K562 (cell line): ENCODE measurements at regions not wholly inside any gene's neighbourhood (a gene's known extent, or its start where the extent isn't known, plus 50 kb on each side); places are given as distances from the start of the nearest gene placed in this dataset.

ENCODE experiments used
- ADNP ChIP-seq: fragments of 200-800 bp; sonication (Bioruptor generic); IDR thresholded peaks from 2 replicates; pipeline ENCODE4 v1.6.1; 2016; ENCODE audit warnings: missing genetic modification characterization, missing compliant biosample characterization
- ETV5 ChIP-seq: sonication (generic); formaldehyde crosslinking; IDR thresholded peaks from 2 replicates; pipeline ENCODE4 v1.4.0; 2020; ENCODE audit warnings: low read depth, mild to moderate bottlenecking, missing genetic modification reagents
- GTF2B ChIP-seq: IDR thresholded peaks from 2 replicates; pipeline ENCODE4 v1.6.1; 2011; ENCODE audit not compliant: insufficient read length; ENCODE audit errors: extremely low read depth
- HEY1 ChIP-seq: fragments of 250-450 bp; sonication (Bioruptor Pico); IDR thresholded peaks from 2 replicates; pipeline ENCODE4 v1.5.0; 2020; ENCODE audit warnings: mild to moderate bottlenecking, moderate library complexity, borderline replicate concordance
- HIVEP1 ChIP-seq: fragments of 250-450 bp; sonication (Bioruptor Pico); IDR thresholded peaks from 2 replicates; pipeline ENCODE4 v1.4.0; 2020; ENCODE audit warnings: mild to moderate bottlenecking
- KAT8 ChIP-seq: fragments of 450-650 bp; IDR thresholded peaks from 2 replicates; pipeline ENCODE4 v1.6.1; 2016; ENCODE audit warnings: low read depth, mild to moderate bottlenecking
- LARP7 ChIP-seq: fragments of 450-650 bp; IDR thresholded peaks from 2 replicates; pipeline ENCODE4 v1.6.1; 2016
- MAX ChIP-seq: sonication (generic); formaldehyde crosslinking; IDR thresholded peaks from 2 replicates; pipeline ENCODE4 v1.9.0; 2022; ENCODE audit warnings: mild to moderate bottlenecking, missing genetic modification reagents
- NBN ChIP-seq: fragments of 450-650 bp; IDR thresholded peaks from 2 replicates; pipeline ENCODE4 v1.6.1; 2016; ENCODE audit warnings: low read depth, mild to moderate bottlenecking
- PHB2 ChIP-seq: fragments of 450-650 bp; IDR thresholded peaks from 2 replicates; pipeline ENCODE4 v1.6.1; 2017; ENCODE audit warnings: low read depth
- PHF21A ChIP-seq: fragments of 450-650 bp; IDR thresholded peaks from 2 replicates; pipeline ENCODE4 v1.6.1; 2017; ENCODE audit warnings: low read depth, borderline replicate concordance
- PML ChIP-seq: IDR thresholded peaks from 2 replicates; pipeline ENCODE4 v1.6.1; 2012; ENCODE audit warnings: low read length, inconsistent platforms
- POLR2AphosphoS5 ChIP-seq: IDR thresholded peaks from 2 replicates; pipeline ENCODE4 v1.6.1; 2011; ENCODE audit warnings: mild to moderate bottlenecking, low read depth, low read length, moderate library complexity; ENCODE audit not compliant: control insufficient read depth, insufficient read depth
- POLR3G ChIP-seq: IDR thresholded peaks from 2 replicates; pipeline ENCODE4 v1.6.1; 2011; ENCODE audit not compliant: insufficient read length, insufficient replicate concordance; ENCODE audit errors: extremely low read depth
- PPARD ChIP-seq: fragments of 250-450 bp; sonication (Bioruptor Pico); IDR thresholded peaks from 2 replicates; pipeline ENCODE4 v1.8.0; 2022; ENCODE audit warnings: inconsistent platforms, mild to moderate bottlenecking, moderate library complexity
- RREB1 ChIP-seq: fragments of 250-450 bp; sonication (Bioruptor Pico); IDR thresholded peaks from 2 replicates; pipeline ENCODE4 v1.4.0; 2020
- SAFB ChIP-seq: fragments of 200-400 bp; formaldehyde crosslinking; IDR thresholded peaks from 2 replicates; pipeline ENCODE4 v1.6.1; 2017; ENCODE audit warnings: low read depth, low read length, borderline replicate concordance
- SRSF9 ChIP-seq: fragments of 200-400 bp; formaldehyde crosslinking; IDR thresholded peaks from 2 replicates; pipeline ENCODE4 v1.6.1; 2017; ENCODE audit warnings: low read depth, low read length, borderline replicate concordance
- ZFP91 ChIP-seq: sonication (generic); formaldehyde crosslinking; IDR thresholded peaks from 2 replicates; pipeline ENCODE4 v1.8.0; 2022; ENCODE audit warnings: mild to moderate bottlenecking, missing genetic modification reagents
- ZNF146 ChIP-seq: IDR thresholded peaks from one replicate; pipeline ENCODE4 v1.6.1; 2018; ENCODE audit warnings: missing compliant biosample characterization; ENCODE audit not compliant: unreplicated experiment
- ZNF316 ChIP-seq: fragments of 450-650 bp; IDR thresholded peaks from 2 replicates; pipeline ENCODE4 v1.6.1; 2016
- ZNF431 ChIP-seq: sonication (generic); formaldehyde crosslinking; IDR thresholded peaks from 2 replicates; pipeline ENCODE4 v1.8.0; 2022; ENCODE audit warnings: mild to moderate bottlenecking, missing genetic modification reagents
- ZNF668 ChIP-seq: fragments of 250-450 bp; sonication (Bioruptor Pico); IDR thresholded peaks from 2 replicates; pipeline ENCODE4 v1.8.0; 2022; ENCODE audit warnings: mild to moderate bottlenecking, inconsistent platforms
- ZNF764 ChIP-seq: fragments of 250-450 bp; sonication (Bioruptor Pico); IDR thresholded peaks from 2 replicates; pipeline ENCODE4 v1.4.0; 2020; ENCODE audit warnings: low read depth, mild to moderate bottlenecking, moderate library complexity

GRCh38 chr7:130917669-130918128, 183.7 kb upstream of the KLF14 start (continued):
- TF ChIP-seq ZFP91 (CRISPR knock-in tag) (no peak), ZNF668 (CRISPR knock-in tag) (0 out of 2 replicates have a peak, but pooled peaks have one; percentile 42), PPARD (no peak), SAFB (no peak), POLR2AphosphoS5 (no peak), SRSF9 (no peak), LARP7 (no peak), HIVEP1 (CRISPR knock-in tag) (no peak), ZNF316 (peak; percentile 50; the same call in 1 of the 2 replicates), RREB1 (CRISPR knock-in tag) (no peak), PHF21A (no peak), KAT8 (no peak), ZNF764 (CRISPR knock-in tag) (no peak), ZNF431 (CRISPR knock-in tag) (no peak), NBN (no peak), PML (no peak), ADNP (tag) (no peak), MAX (CRISPR knock-in tag) (no peak), POLR3G (no peak), ETV5 (CRISPR knock-in tag) (no peak), HEY1 (CRISPR knock-in tag) (no peak), PHB2 (no peak), ZNF146 (CRISPR knock-in tag) (no peak), GTF2B (no peak)
